ENCODE measurements at regions not wholly inside any gene's neighbourhood (a gene's known extent, or its start where the extent isn't known, plus 50 kb on each side); places are given as distances from the start of the nearest gene placed in this dataset.

- no peak for DNase-seq (ENCODE audit: low spot score)
Observed at GRCh38 chr2:120401275-120402066, 55.5 kb downstream of the INHBB start.

- no peak for DNase-seq (ENCODE audit: low spot score)
Observed at GRCh38 chr2:120402067-120402433, 56.1 kb downstream of the INHBB start.

GRCh38 chr2:120402508-120402907 lies 56.6 kb downstream of the INHBB start:
- no peak for DNase-seq (ENCODE audit: low spot score)

- no peak for DNase-seq (ENCODE audit: low spot score)
Observed at GRCh38 chr2:120403261-120403660, 57.3 kb downstream of the INHBB start.

GRCh38 chr2:120403676-120404075 lies 57.7 kb downstream of the INHBB start:
- no peak for DNase-seq (ENCODE audit: low spot score)

GRCh38 chr2:120404274-120404673 lies 58.3 kb downstream of the INHBB start:
- no peak for DNase-seq (ENCODE audit: low spot score)

- DNase-seq (ENCODE audit: low spot score) = no peak
Observed at GRCh38 chr2:120404941-120405758, 59.2 kb downstream of the INHBB start.

- no peak for DNase-seq (ENCODE audit: low spot score)
Observed at GRCh38 chr2:120405759-120406099, 59.8 kb downstream of the INHBB start.

GRCh38 chr2:120406566-120406965 lies 60.6 kb downstream of the INHBB start:
- no peak for DNase-seq (ENCODE audit: low spot score)

- no peak for DNase-seq (ENCODE audit: low spot score)
Observed at GRCh38 chr2:120410487-120410886, 64.6 kb downstream of the INHBB start.

- DNase-seq (ENCODE audit: low spot score) = no peak
Observed at GRCh38 chr2:120415060-120415459, 69.1 kb downstream of the INHBB start.

GRCh38 chr2:120415728-120416509 lies 70.0 kb downstream of the INHBB start:
- DNase-seq (ENCODE audit: low spot score) = no peak

GRCh38 chr2:120418174-120418787 lies 72.3 kb downstream of the INHBB start:
- no peak for DNase-seq (ENCODE audit: low spot score)

- no peak for DNase-seq (ENCODE audit: low spot score)
Observed at GRCh38 chr2:120419073-120419472, 73.1 kb downstream of the INHBB start.

GRCh38 chr2:120419955-120420354 lies 74.0 kb downstream of the INHBB start:
- no peak for DNase-seq (ENCODE audit: low spot score)

GRCh38 chr2:120421126-120421829 lies 75.3 kb downstream of the INHBB start:
- DNase-seq (ENCODE audit: low spot score) = no peak

- DNase-seq (ENCODE audit: low spot score) = no peak
Observed at GRCh38 chr2:120421830-120422175, 75.9 kb downstream of the INHBB start.

- DNase-seq (ENCODE audit: low spot score) = no peak
Observed at GRCh38 chr2:120422465-120423160, 76.7 kb downstream of the INHBB start.

GRCh38 chr2:120423167-120423943 lies 77.4 kb downstream of the INHBB start:
- DNase-seq (ENCODE audit: low spot score) = no peak

- DNase-seq (ENCODE audit: low spot score) = no peak
Observed at GRCh38 chr2:120424274-120424796, 78.4 kb downstream of the INHBB start.

Measured in LoVo (cell line).